ENCODE measurements at regions not wholly inside any gene's neighbourhood (a gene's known extent, or its start where the extent isn't known, plus 50 kb on each side); places are given as distances from the start of the nearest gene placed in this dataset.

DNA sequence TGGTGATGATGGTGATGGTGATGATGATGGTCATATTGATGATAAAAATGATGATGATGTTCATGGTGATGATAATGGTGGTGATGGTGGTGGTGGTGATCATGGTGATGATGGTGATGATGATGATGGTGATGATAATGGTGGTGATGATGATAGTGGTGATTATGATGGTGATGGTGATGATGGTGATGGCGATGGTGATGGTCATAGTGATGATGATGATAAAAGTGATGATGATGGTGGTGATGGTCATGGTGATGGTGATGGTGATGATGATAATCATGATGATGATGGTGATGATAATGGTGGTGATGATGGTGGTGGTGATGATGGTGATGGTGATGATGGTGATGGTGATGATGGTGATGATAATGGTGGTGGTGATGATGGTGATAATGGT lies 478.7 kb downstream of the TYW1 start:
- TF ChIP-seq TAF1 (IDR thresholded peaks at IDR 0.05; ENCODE audit: borderline replicate concordance, insufficient read depth, low read length): no peak
- no peak for TF ChIP-seq SIN3A (IDR thresholded peaks at IDR 0.05; ENCODE audit: borderline replicate concordance, insufficient read depth, low read length)
- no peak for TF ChIP-seq FOXP2 (optimal IDR thresholded peaks at IDR 0.05; ENCODE audit: borderline replicate concordance, extremely low read depth, extremely low read length, insufficient read depth)
- TF ChIP-seq POLR2AphosphoS5 (IDR thresholded peaks at IDR 0.05; ENCODE audit: low read depth, low read length): no peak
- TF ChIP-seq, protein P1, sequence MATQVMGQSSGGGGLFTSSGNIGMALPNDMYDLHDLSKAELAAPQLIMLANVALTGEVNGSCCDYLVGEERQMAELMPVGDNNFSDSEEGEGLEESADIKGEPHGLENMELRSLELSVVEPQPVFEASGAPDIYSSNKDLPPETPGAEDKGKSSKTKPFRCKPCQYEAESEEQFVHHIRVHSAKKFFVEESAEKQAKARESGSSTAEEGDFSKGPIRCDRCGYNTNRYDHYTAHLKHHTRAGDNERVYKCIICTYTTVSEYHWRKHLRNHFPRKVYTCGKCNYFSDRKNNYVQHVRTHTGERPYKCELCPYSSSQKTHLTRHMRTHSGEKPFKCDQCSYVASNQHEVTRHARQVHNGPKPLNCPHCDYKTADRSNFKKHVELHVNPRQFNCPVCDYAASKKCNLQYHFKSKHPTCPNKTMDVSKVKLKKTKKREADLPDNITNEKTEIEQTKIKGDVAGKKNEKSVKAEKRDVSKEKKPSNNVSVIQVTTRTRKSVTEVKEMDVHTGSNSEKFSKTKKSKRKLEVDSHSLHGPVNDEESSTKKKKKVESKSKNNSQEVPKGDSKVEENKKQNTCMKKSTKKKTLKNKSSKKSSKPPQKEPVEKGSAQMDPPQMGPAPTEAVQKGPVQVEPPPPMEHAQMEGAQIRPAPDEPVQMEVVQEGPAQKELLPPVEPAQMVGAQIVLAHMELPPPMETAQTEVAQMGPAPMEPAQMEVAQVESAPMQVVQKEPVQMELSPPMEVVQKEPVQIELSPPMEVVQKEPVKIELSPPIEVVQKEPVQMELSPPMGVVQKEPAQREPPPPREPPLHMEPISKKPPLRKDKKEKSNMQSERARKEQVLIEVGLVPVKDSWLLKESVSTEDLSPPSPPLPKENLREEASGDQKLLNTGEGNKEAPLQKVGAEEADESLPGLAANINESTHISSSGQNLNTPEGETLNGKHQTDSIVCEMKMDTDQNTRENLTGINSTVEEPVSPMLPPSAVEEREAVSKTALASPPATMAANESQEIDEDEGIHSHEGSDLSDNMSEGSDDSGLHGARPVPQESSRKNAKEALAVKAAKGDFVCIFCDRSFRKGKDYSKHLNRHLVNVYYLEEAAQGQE (IDR thresholded peaks at IDR 0.05; ENCODE audit: insufficient read depth in 1 of 2, low read depth in 2 of 2, low read length in 2 of 2): no peak

Data from PFSK-1 (cell line).